HG02798 (cell line): ENCODE measurements at regions not wholly inside any gene's neighbourhood (a gene's known extent, or its start where the extent isn't known, plus 50 kb on each side); places are given as distances from the start of the nearest gene placed in this dataset.
A peak's percentile ranks its signal among the peaks of the same experiment; 100 is the strongest.
"Not testable (repeated sequence)": the region's sequence is repeated elsewhere in the genome, so short reads cannot be mapped to it uniquely, and the experiment has no call there.

ENCODE experiments used
- ATAC-seq: cut with Tn5 transposase; IDR thresholded peaks from one replicate; pipeline ENCODE4 v1.9.1; 2021; ENCODE audit warnings: mild to moderate bottlenecking; ENCODE audit not compliant: unreplicated experiment, poor library complexity

DNA sequence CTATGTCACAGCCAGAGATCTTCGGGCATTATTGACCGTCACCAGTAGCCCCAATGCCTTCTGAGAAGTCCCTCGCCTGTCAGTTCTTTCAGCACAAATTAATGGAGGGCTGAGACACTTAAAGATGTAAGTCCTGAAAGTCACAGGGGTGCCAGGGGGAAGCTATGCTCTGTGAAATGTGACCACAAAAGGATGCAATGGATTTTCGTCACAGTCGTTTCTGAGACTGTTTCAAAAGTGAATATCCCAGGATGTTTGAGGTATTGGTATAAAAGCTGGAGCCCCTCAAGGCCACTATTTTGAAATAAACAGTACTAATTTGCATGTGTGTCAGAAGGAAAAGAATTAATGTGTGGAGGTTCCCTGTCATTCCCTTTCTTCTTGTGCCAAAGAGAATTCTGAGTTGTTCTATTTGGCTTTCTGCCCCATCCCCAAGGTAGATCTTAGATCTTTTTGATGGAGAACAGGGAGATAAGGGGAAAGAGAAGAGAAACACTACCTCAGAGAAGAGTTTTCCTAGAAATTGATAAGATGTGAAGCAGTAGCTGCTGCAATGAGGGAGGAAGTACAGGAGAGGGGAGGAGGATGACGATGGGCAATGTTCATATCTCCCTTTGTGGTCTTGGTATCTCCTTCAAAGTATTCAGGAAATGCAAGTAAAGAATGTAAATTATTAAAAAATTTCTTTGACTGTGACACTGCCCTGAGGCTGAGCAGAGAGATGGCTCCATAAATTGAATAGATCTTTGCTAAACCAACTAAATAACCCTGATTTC, 101.8 kb upstream of the NAP1L1 start:
- ATAC-seq = no peak

DNA sequence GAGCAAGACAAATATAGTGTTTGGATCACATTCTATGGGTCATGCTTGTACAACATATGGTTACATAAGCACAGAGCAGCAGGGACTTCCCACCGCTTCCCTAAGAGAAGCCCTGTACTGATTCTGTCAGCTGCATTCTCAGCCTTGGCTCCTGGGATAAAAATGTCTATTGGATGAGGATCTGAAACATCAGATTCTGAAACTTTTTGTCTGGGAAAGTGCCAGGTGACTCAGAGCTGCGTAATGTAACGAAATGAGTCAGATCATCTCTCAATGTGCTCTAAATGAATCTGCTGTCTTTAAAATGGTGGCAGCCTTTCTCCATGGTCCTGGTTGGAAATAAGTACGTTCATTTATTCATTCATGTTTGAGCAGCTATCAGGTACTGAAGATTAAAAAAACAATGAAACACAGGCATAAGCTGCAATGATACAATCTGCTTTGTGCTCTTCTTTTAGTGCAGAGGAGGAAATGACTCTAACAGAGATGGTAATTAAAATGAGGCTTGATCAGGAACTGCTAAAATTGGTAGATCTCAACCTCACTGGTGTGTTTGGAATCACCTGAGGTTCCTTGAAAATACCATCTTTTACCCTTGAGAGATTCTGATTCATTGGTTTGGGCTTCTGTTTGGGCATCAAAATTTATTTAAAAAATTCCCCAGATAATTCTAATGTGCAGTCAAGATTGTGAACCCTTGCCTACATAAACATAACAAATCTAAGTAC, 99.1 kb upstream of the NAP1L1 start:
- peak; percentile 88 for ATAC-seq

DNA sequence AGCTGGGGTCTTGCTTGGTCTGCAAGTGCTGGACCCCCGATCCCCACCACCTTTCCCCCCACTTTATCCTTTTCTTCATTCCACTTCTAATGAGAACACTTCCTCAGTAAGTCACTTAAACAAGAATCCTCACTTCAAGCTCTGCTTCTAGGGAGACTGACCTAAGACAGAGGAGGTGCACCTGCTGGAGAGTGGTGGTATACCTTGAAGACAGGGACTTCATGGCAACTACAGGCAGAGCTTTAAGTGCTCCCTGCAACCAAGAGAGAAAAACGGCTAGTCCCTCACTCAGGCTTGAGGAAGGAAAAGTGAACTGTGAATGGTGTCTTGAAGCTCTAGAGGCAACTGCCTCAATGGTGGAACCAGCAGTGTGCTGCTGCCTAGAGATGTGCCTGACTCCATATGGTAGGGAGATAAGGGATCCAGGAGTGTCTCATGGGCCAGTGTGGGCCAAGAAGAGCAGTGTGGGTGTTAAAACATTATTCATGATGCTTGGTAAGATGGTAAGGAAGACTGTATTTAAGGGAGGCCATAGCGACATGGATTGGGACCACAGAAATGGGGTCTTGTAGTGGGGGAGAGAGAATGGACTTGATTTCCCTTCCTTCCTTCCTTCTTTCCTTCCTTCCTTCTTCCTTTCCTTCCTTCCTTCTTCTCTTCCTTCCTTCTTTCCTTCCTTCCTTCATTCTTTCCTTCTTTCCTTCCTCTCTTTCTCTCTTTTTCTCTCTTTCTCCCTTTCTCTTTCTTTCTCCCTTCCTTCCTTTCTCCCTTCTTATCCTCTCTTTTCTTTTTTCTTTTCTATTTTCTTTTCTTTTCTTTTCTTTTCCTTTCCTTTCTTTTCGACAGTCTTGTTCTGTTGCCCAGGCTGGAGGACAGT, 96.2 kb upstream of the NAP1L1 start:
- ATAC-seq = no peak

DNA sequence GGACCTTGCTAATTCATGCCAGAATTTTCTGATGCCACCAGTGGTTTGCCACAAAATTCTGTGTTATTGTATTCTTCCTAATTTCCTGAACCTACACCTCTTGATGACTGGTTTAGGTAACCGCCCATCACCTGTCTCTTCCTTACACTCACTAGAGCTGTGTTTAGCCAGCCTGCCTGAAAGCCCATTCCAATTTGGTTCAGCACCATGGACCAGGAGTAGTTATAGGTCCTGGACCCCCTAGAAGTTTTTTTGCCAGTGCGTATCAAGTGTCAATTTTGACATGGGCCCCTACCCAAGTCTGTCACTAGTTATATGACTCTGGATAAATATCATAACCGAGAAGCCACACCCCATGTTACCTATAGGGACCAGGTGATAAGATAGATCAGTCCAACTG, 94.0 kb upstream of the NAP1L1 start:
- no peak for ATAC-seq

DNA sequence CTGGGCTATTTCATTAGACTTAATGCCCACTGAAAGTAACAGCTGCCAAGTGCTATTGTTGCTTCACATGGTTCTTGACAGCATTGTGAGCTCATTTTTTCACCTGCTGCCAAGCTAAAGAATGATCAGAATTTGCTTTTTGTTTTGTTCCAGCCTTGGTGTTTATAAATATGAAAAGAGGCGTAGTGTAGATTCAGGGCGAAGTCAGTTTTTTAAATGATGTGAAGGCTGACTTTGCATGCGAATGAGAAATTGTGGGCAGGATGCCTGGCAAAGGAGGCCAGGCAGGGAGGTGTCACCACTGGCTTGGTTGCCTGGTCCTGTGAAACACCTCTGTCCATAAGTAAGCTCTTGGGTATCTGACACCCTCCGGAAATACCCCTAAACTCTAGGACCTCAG, 93.3 kb upstream of the NAP1L1 start:
- no peak for ATAC-seq

DNA sequence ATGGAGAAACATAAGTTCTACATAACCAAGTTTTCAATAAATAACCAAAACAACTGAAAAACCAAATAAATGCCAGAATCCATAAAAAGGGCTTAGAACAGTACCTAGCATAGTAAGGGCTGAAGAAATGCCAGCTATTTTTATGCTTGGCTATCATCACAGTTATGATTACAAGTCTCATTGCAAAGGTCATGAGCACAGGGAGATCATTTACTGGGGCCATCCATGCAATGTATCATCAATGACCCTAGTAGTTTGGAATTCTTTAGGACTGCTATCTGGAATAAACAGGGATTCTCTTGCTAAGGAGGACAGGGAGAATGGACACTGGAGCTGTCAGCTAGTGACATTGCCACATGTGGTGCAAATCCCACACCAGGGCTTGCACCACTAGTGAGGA, 92.5 kb upstream of the NAP1L1 start:
- ATAC-seq = no peak

DNA sequence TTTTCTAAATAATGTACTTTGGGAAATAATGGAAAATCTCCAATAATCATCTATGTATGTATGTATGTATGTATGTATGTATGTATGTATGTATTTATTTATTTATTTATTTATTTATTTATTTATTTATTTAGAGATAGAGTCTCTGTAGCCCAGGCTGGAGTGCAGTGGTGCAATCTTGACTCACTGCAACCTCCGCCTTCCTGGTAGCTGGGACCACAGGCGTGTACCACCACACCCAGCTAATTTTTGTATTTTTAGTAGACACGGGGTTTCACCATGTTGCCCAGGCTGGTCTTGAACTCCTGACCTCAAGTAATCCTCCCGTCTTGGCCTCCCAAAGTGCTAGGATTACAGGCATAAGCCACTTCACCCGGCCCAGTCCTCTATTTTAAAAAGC, 91.5 kb upstream of the NAP1L1 start:
- ATAC-seq = not testable (repeated sequence)

DNA sequence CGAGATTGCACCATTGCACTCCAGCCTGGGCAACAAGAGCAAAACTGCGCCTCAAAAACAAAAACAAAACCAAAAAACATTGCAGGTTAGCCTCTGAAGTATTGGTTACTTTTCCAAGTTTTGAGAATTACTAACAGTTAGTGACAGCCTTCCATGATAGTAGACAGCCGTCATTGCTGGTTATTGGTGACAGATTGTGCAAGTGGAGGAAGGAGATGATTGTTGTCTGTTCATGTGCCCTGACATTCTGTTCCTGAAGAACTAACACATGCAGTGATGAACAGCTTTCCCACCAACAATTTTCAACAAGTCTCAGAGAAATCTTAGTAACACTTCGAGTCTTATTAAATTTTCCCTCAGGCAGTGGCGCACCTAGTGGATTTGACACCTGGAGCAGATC, 89.3 kb upstream of the NAP1L1 start:
- no peak for ATAC-seq

DNA sequence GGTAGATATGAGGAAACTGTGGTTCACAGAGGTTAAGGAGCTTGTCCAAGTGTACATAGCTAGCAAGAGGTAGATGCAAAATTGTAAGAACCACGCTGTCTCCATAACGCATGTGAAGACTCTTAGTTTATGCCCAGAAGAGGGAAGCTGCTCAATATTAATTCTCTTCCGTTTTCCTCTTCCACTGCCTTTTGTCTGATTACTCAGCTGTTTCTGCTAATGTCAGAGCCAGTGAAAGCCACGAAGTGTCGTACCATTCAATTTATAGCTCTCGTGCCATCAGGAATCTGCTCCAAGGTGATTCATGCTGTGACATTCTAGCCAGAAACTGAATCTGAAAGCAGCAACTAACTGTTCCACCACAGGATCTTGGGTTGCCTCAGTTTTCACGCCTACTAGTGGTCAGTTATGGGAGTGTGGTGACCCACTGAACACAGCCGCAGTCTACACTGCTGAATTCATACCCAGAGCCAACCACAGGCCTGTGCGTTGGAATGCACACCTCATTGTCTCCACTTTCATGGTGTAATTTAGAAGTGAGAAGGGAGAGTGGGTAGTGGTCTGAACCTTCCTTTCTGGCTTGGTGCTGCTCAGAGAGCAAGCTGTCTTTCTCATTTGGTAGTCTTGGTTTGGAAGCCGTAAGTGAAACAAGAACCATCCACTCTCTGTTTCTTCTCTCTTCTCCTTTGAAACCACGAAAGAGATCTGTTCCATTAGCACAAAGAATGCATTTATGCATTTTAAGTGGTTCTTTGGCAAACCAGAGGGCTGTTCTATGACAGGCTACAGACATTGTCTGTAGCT, 74.2 kb upstream of the NAP1L1 start:
- ATAC-seq = peak; percentile 98

DNA sequence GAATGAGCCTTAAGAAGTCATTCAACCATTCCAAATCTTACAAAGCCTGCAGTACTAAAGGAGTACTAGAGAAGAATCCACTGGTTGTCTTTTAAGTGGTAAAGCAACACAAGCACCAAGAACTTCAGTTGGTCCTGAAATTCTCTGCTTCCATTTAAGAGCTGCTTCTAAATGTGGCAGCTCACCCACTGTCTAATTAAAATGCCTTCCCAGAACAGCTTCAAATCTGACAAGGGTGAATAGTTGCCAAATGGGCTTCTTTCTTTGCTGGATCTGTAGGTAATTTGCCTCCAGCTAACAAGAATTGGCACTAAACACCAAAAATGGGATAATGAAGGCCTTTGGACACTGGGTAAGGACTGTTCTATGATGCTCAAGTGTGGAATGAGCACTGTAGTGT, 72.2 kb upstream of the NAP1L1 start:
- no peak for ATAC-seq

DNA sequence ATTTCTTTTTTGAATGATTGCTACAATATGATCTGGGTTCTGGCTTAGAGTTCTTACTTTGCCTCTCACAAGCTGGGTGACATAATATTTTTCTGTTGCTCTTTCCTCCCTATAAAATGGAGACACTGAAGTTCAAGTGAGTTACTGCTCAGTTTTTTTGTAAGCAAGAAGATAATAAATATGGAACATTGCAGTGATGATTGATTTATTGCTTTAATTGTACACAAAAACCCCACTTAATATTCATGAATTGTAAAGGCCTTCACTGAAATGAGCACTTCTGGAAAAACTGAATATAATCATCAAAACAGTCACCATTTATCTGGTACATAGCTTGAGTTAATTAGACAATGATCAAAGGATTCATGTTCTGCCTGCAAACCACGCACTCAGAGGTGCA, 71.8 kb upstream of the NAP1L1 start:
- ATAC-seq = no peak

DNA sequence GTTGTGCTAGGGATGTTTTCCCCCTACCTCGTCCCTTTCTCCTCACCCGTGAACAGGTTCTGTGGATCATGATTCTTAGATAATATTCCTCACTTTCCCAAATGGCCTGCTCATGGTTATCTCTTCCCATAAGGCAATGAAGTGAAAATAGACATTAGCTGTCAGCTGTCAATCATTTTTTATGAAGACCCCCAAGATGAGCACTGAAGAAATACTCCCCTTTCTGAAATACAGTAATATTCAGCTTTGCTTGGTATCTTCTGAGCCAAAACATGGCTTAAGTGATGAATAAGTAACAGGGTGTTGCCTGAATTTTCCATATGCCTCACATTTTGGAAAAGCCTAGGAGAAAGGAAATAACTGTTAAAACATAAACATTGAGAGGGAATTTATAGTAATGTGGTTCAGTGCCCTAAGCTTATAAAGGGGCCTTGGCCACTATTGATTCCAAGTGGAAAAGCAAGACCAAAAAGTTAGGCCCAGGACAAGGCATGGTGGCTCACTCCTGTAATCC, 70.7 kb upstream of the NAP1L1 start:
- no peak for ATAC-seq

DNA sequence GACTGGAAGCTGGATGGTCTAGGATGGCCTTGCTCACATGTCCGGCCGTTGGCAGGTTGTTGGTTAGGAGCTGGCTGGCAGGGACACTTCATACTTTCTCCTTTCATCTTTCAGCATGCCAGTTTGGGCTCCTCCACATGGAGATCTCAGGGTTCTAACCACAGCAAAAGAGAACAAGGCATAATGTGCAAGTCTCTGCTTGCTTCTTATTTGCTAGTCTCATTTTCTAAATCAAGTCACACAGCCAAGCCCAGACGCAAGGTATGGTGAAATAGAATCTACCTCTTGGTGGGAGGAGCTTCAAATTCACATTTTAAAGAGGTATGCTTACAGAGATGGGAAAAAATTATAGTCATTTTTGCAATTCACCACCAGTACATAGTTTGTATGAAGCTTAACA, 69.1 kb upstream of the NAP1L1 start:
- peak; percentile 8 for ATAC-seq

DNA sequence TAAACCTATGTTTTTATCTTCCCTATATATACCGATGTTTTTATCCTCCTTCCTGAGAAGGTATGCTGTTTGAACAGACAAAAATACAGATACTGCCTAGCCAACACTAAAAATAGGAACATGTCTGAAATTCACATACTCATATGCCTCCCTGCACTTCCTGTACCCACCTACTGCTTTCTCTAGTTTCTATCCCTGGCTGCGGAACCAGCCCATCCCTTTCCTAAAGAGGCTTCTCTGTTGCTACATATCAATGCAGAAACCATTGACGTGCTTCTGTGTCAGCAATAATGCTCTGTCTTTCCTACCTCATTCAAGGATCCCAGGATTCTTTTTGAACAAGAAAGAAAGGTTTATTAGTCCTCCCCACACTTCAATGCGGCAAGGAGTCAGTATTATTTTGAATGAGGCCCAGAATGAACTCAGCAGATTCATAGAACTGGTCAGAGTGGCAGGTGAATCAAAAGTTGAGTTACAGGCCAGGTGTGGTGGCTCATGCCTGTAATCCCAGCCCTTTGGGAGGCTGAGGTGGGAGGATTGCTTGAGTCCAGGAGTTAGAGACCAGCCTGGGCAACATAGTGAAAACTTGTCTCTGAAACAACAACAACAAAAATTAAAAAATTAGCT, 67.8 kb upstream of the NAP1L1 start:
- peak; percentile 85 for ATAC-seq

DNA sequence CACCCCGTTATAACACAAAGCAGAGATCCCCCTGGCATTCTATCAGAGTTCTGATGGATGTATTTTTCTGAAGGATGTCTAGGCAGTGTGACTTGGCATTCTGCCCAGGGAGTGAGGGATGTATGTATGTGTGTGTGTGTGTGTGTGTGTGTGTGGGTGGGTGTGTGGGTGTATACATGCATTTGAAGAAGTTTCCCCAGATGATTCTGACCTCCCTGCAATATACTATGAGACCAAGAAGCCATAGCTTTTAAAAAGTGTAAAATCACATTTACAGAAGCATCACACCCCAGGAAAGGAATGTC, 59.7 kb upstream of the NAP1L1 start:
- no peak for ATAC-seq

DNA sequence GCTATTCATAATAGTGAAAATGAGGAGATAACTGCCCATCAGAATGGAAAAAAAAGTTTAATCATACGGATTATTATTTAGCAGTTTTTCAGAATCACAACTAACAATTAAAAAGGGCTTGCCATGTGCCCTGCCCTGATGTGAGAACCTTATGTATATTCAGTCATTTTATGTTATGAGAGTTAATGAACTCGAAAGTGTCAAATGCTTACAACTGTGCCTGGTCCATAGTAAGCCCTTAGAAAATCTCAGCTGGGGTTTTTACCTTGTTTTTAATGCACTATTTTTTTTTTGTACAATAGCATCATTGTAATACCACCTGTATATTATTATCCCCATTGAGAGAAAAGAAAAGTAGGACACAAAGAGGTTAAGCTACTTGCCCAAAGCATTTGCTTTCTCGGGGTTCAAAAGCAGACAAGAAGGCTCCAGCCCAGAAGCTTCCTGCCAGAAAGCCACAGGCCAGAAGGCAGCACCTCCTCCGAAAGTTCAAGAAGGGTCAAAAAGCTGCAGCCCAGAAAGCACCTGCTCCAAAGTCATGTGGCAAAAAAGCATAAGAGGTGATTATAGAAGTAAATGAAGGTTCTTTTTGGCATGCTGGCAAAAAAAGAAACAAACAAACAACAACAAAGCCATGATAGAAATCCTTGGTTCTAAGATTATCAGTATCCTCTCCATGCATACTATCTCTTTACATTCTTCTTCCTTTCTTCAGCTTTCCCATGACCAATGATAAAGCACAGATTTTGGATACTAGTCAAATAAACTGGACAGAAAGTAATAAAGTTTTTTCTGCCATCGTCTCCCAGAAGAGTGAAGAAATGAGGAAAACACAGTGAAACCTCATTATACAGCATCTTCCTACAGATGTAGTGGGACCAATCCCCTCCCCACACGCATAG, 59.1 kb upstream of the NAP1L1 start:
- peak; percentile 99 for ATAC-seq

DNA sequence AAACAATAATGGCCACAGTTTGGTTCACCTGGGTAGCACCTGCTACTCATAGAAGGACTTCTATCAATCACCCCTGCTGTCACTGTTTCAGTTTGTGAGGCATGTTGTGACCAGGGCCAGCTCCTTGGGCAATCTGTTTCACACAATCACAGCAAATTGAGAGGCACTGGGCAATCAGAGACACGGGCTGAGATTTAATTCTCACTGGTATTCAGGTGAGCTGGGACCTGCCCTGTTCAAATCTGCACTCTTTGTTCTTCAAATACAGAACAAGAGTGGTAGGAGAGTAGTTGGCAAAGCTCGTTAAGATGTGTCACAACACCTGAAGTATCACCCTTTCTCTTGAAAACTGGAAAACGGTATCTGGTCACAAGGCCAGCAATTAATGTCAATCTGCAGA, 57.8 kb upstream of the NAP1L1 start:
- no peak for ATAC-seq

DNA sequence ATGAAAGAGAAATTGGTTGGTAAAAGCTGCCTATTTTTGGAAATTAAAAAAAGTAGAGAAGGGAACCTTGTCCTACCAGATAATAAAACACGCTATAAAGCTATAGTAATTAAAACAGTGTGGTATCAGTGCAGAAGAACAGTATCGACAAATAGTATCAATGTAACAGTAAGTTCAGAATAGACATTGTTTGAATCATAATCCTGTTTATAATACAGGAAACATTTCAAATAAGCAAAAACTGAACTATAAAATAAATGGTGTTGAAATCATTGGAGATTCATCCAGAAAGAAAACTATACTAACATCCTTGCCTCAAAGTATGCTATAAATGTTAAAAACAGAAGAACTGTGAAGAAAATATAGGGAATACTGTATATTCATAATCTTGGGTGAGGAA, 54.2 kb upstream of the NAP1L1 start:
- ATAC-seq = no peak

DNA sequence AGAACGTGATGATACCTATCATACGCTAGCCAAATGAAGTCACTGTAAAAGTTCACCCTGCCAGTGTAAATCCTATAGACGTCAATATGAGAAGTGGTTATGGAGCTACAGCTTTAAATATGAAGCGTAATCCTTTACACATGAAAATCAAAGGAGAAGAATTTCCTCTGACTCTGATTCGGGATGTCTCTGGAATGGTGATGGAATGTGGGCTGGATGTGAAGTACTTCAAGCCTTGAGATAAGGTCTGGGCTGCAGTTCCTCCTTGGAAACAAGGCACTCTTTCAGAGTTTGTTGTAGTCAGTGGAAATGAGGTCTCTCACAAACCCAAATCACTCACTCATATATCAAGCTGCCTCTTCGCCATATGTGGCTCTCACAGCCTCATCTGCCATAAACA, 53.1 kb upstream of the NAP1L1 start:
- no peak for ATAC-seq
